OCI-LY7 (cell line): ENCODE measurements at regions not wholly inside any gene's neighbourhood (a gene's known extent, or its start where the extent isn't known, plus 50 kb on each side); places are given as distances from the start of the nearest gene placed in this dataset.

Experiments used
- BruUV-seq: library from RNA; stranded (reverse); fragments of 400-500 nt; replicated peaks from 2 replicates; lab custom pipeline; 2021; lab: Mats Ljungman, UMichigan
- CTCF ChIA-PET: fragments of 300-600 bp; sonication (Branson Sonifier 250); formaldehyde crosslinking; loops from one replicate; lab custom pipeline; 2022; ENCODE audit warnings: antibody characterized with exemption; ENCODE audit not compliant: unreplicated experiment; lab: Charles Lee
- POLR2A ChIA-PET: fragments of 300-600 bp; sonication (Branson Sonifier 250); formaldehyde crosslinking; loops from one replicate; lab custom pipeline; 2022; ENCODE audit warnings: antibody characterized with exemption; lab: Charles Lee
- DNase-seq: peaks from one replicate; pipeline ENCODE4 v3.0.0-alpha.2; 2015; ENCODE audit warnings: low spot score
- H2AFZ ChIP-seq: fragments of 200-600 bp; sonication (generic), shearing (Covaris generic); 2 replicates; pipeline ENCODE4 v1.6.1; 2014; ENCODE audit warnings: mild to moderate bottlenecking, antibody characterized with exemption, low read length, moderate library complexity
- H3K27ac ChIP-seq: fragments of 200-600 bp; sonication (generic); 2 replicates; pipeline ENCODE4 v1.5.1; 2014; ENCODE audit warnings: mixed run types, low read depth, mild to moderate bottlenecking, moderate library complexity, low read length, inconsistent platforms; ENCODE audit not compliant: poor library complexity, severe bottlenecking
- H3K36me3 ChIP-seq: fragments of 200-600 bp; sonication (generic); 2 replicates; pipeline ENCODE4 v1.6.1; 2014; ENCODE audit warnings: mild to moderate bottlenecking, antibody characterized with exemption, low read length, moderate library complexity, mixed read lengths; ENCODE audit not compliant: insufficient read depth
- H3K4me1 ChIP-seq: fragments of 200-600 bp; sonication (generic); 2 replicates; pipeline ENCODE4 v1.5.1; 2014; ENCODE audit warnings: mild to moderate bottlenecking, low read length; ENCODE audit not compliant: insufficient read depth, poor library complexity, severe bottlenecking
- H3K4me2 ChIP-seq: fragments of 200-600 bp; sonication (generic); 2 replicates; pipeline ENCODE4 v1.6.1; 2014; ENCODE audit warnings: mild to moderate bottlenecking, low read length
- H3K4me3 ChIP-seq: fragments of 200-600 bp; sonication (generic); 2 replicates; pipeline ENCODE4 v1.5.1; 2014; ENCODE audit warnings: mild to moderate bottlenecking, low read depth, low read length; ENCODE audit not compliant: poor library complexity, severe bottlenecking
- H3K79me2 ChIP-seq: fragments of 200-600 bp; sonication (generic); 2 replicates; pipeline ENCODE4 v1.6.1; 2016; ENCODE audit warnings: low read depth, mild to moderate bottlenecking, low read length, moderate library complexity, mixed read lengths; ENCODE audit not compliant: insufficient read depth
- H3K9me2 ChIP-seq: fragments of 200-600 bp; sonication (generic); 2 replicates; pipeline ENCODE4 v1.6.1; 2016; ENCODE audit warnings: mild to moderate bottlenecking, low read length, mixed read lengths; ENCODE audit not compliant: insufficient read depth
- H3K9me3 ChIP-seq: fragments of 200-600 bp; sonication (generic); 2 replicates; pipeline ENCODE4 v1.6.1; 2014; ENCODE audit warnings: mild to moderate bottlenecking, mixed run types, low read length, mixed read lengths
- H4K20me1 ChIP-seq: fragments of 200-600 bp; sonication (generic); 2 replicates; pipeline ENCODE4 v1.6.1; 2014; ENCODE audit warnings: mild to moderate bottlenecking, antibody characterized with exemption, low read length, moderate library complexity, mixed read lengths; ENCODE audit not compliant: insufficient read depth
- EZH2phosphoT487 ChIP-seq: fragments of 200-600 bp; sonication (generic); IDR thresholded peaks from 2 replicates; pipeline ENCODE4 v1.6.1; 2018; ENCODE audit warnings: low read depth, borderline replicate concordance, mild to moderate bottlenecking, mixed run types, antibody characterized with exemption, low read length, moderate library complexity, mixed read lengths
- intact Hi-C: fragments of 100-400 bp; cut with micrococcal nuclease; formaldehyde crosslinking; loops from one replicate; pipeline ENCODE4 v1.10.0; 2022; ENCODE audit not compliant: unreplicated experiment
- TF ChIP-seq, protein P1 (sequence below): fragments of 200-600 bp; sonication (generic); conservative IDR thresholded peaks from 2 replicates; pipeline ENCODE4 v1.5.1; 2014; ENCODE audit warnings: mild to moderate bottlenecking, antibody characterized with exemption, low read length, moderate library complexity, mixed read lengths

DNA sequence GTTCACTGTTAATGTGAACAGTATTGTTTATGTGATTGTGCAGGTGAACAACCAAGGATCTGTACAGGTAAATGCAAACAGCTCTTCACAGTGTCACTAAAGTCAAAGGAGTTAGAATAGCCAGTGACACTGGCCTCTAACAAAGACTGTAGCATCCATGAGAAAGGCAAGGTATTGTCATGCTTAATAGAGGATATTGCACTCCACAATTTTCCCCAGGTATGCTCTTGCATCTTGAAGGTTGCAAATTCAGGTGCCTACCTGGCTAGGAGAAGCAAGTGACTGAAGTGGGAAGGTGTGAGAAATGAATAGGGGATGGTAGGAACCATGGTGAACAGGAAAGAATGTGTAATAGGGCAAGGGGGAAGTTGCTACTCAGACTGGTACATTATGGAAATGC is 101.2 kb upstream of the EFNA5 start:
- Histone ChIP-seq H3K36me3 (no peaks in the 10 kb centered on the region), H3K4me2 (no peak overlapping the region), H2AFZ (no peak overlapping the region), H3K4me3 (no peak overlapping the region), H3K9me2 (no peaks in the 10 kb centered on the region), H3K79me2 (no peaks in the 10 kb centered on the region), H3K27ac (no peak overlapping the region), H3K4me1 (no peaks in the 10 kb centered on the region), H4K20me1 (no peaks in the 10 kb centered on the region), H3K9me3 (no peaks in the 10 kb centered on the region)
- intact Hi-C loops, result no loop called here
- ChIA-PET POLR2A (no interaction called here), CTCF (no interaction called here)
- BruUV-seq, result no TSS peak
- DNase-seq, result no peak
- TF ChIP-seq EZH2phosphoT487, result no peak
- TF ChIP-seq, protein P1, sequence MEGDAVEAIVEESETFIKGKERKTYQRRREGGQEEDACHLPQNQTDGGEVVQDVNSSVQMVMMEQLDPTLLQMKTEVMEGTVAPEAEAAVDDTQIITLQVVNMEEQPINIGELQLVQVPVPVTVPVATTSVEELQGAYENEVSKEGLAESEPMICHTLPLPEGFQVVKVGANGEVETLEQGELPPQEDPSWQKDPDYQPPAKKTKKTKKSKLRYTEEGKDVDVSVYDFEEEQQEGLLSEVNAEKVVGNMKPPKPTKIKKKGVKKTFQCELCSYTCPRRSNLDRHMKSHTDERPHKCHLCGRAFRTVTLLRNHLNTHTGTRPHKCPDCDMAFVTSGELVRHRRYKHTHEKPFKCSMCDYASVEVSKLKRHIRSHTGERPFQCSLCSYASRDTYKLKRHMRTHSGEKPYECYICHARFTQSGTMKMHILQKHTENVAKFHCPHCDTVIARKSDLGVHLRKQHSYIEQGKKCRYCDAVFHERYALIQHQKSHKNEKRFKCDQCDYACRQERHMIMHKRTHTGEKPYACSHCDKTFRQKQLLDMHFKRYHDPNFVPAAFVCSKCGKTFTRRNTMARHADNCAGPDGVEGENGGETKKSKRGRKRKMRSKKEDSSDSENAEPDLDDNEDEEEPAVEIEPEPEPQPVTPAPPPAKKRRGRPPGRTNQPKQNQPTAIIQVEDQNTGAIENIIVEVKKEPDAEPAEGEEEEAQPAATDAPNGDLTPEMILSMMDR, result no peak

GRCh38 chr5:107770051-107770450 is 99.3 kb upstream of the EFNA5 start:
- intact Hi-C loops, result no loop called here

GRCh38 chr5:107769519-107769918 is 98.8 kb upstream of the EFNA5 start:
- H3K4me2 ChIP-seq, result no peak overlapping the region
- intact Hi-C loops, result no loop called here
- no peak for TF ChIP-seq EZH2phosphoT487
- TF ChIP-seq, protein P1, result no peak
- POLR2A ChIA-PET, result no interaction called here
- no TSS peak for BruUV-seq
- CTCF ChIA-PET, result no interaction called here
- H3K4me3 ChIP-seq, result no peak overlapping the region
- H3K36me3 ChIP-seq, result no peaks in the 10 kb centered on the region
- no peaks in the 10 kb centered on the region for H3K79me2 ChIP-seq
- no peaks in the 10 kb centered on the region for H3K4me1 ChIP-seq
- DNase-seq, result no peak
- H3K9me3 ChIP-seq, result no peaks in the 10 kb centered on the region
- no peak overlapping the region for H3K27ac ChIP-seq
- H2AFZ ChIP-seq, result no peak overlapping the region
- H4K20me1 ChIP-seq, result no peaks in the 10 kb centered on the region
- H3K9me2 ChIP-seq, result no peaks in the 10 kb centered on the region

More at GRCh38 chr5:107770051-107770450, 99.3 kb upstream of the EFNA5 start:
- no peaks in the 10 kb centered on the region for H3K79me2 ChIP-seq
- no peaks in the 10 kb centered on the region for H3K9me3 ChIP-seq
- H4K20me1 ChIP-seq, result no peaks in the 10 kb centered on the region
- DNase-seq, result no peak
- CTCF ChIA-PET, result no interaction called here
- no peak overlapping the region for H3K27ac ChIP-seq
- no TSS peak for BruUV-seq
- no peak overlapping the region for H3K4me2 ChIP-seq
- H3K4me3 ChIP-seq, result no peak overlapping the region
- TF ChIP-seq, protein P1, result no peak
- no peak for TF ChIP-seq EZH2phosphoT487
- no peaks in the 10 kb centered on the region for H3K36me3 ChIP-seq
- H3K4me1 ChIP-seq, result no peaks in the 10 kb centered on the region
- POLR2A ChIA-PET, result interaction anchor here (0.5 kb wide), 1 partner anchor 8 kb away, joined by 3 read pairs; no protein-coding TSS in a partner anchor
- no peaks in the 10 kb centered on the region for H3K9me2 ChIP-seq
- no peak overlapping the region for H2AFZ ChIP-seq
